GM21529 (cell line): ENCODE measurements at regions not wholly inside any gene's neighbourhood (a gene's known extent, or its start where the extent isn't known, plus 50 kb on each side); places are given as distances from the start of the nearest gene placed in this dataset.

Experiments used
- ATAC-seq: cut with Tn5 transposase; IDR thresholded peaks from one replicate; pipeline ENCODE4 v1.9.1; 2021; ENCODE audit not compliant: unreplicated experiment

- ATAC-seq = no peak
Measured at GRCh38 chr3:194768586-194768985, 82.9 kb downstream of the FAM43A start.

- peak; percentile 98 for ATAC-seq
Measured at GRCh38 chr3:194769020-194769643, 83.4 kb downstream of the FAM43A start.

GRCh38 chr3:194772241-194773000, 86.7 kb downstream of the FAM43A start:
- ATAC-seq = no peak

- ATAC-seq = no peak
Measured at GRCh38 chr3:194773216-194773615, 87.5 kb downstream of the FAM43A start.

GRCh38 chr3:194773771-194774455, 88.2 kb downstream of the FAM43A start:
- ATAC-seq = no peak

GRCh38 chr3:194775266-194775665, 89.6 kb downstream of the FAM43A start:
- no peak for ATAC-seq

GRCh38 chr3:194775731-194776130, 90.0 kb downstream of the FAM43A start:
- ATAC-seq = no peak

- ATAC-seq = no peak
Measured at GRCh38 chr3:194777729-194778128, 92.0 kb downstream of the FAM43A start.

- ATAC-seq = no peak
Measured at GRCh38 chr3:194779729-194780224, 94.1 kb downstream of the FAM43A start.

- no peak for ATAC-seq
Measured at GRCh38 chr3:194780706-194781105, 95.0 kb downstream of the FAM43A start.

- no peak for ATAC-seq
Measured at GRCh38 chr3:194781617-194782016, 95.9 kb downstream of the FAM43A start.

GRCh38 chr3:194782698-194783404, 97.2 kb downstream of the FAM43A start:
- no peak for ATAC-seq

- no peak for ATAC-seq
Measured at GRCh38 chr3:194784361-194784760, 98.7 kb downstream of the FAM43A start.

- no peak for ATAC-seq
Measured at GRCh38 chr3:194785315-194785714, 99.6 kb downstream of the FAM43A start.

- no peak for ATAC-seq
Measured at GRCh38 chr3:194787072-194787471, 101.4 kb downstream of the FAM43A start.

- ATAC-seq = no peak
Measured at GRCh38 chr3:194787650-194788049, 102.0 kb downstream of the FAM43A start.

GRCh38 chr3:194792368-194792767, 106.7 kb downstream of the FAM43A start:
- no peak for ATAC-seq

GRCh38 chr3:194797555-194798250, 112.0 kb downstream of the FAM43A start:
- no peak for ATAC-seq

- no peak for ATAC-seq
Measured at GRCh38 chr3:194798486-194798885, 112.8 kb downstream of the FAM43A start.

GRCh38 chr3:194800002-194800401, 114.3 kb downstream of the FAM43A start:
- no peak for ATAC-seq
